DND-41 (cell line): ENCODE measurements at regions not wholly inside any gene's neighbourhood (a gene's known extent, or its start where the extent isn't known, plus 50 kb on each side); places are given as distances from the start of the nearest gene placed in this dataset.

ENCODE experiments used
- ATAC-seq: fragments of 200-7000 bp; cut with Tn5 transposase; 3 replicates; pipeline ENCODE4 v1.9.1; 2021; ENCODE audit warnings: low read depth; ENCODE audit not compliant: insufficient read depth
- DNase-seq: peaks from one replicate; pipeline ENCODE4 v3.0.0-alpha.2; 2020
- H2AFZ ChIP-seq: 2 replicates; pipeline ENCODE4 v1.6.0; 2012; ENCODE audit warnings: low read depth, low read length
- H3K27ac ChIP-seq: 2 replicates; pipeline ENCODE4 v1.5.1; 2012; ENCODE audit warnings: low read length, inconsistent platforms
- H3K27me3 ChIP-seq: fragments of 200-600 bp; sonication (generic); 2 replicates; pipeline ENCODE4 v1.6.0; 2012; ENCODE audit warnings: low read length, mild to moderate bottlenecking, inconsistent platforms; ENCODE audit not compliant: insufficient read depth, poor library complexity
- H3K36me3 ChIP-seq: 2 replicates; pipeline ENCODE4 v1.5.1; 2012; ENCODE audit warnings: low read length, inconsistent platforms; ENCODE audit not compliant: insufficient read depth
- H3K4me1 ChIP-seq: 2 replicates; pipeline ENCODE4 v1.5.1; 2012; ENCODE audit warnings: mild to moderate bottlenecking, low read length; ENCODE audit not compliant: insufficient read depth
- H3K4me2 ChIP-seq: 2 replicates; pipeline ENCODE4 v1.6.0; 2012; ENCODE audit warnings: mild to moderate bottlenecking, moderate library complexity, low read length, inconsistent platforms; ENCODE audit not compliant: insufficient read depth
- H3K4me3 ChIP-seq, 2 experiments: fragments of 200-600 bp in 1 of 2; shearing (Covaris generic) in 1 of 2; 2 replicates each; pipeline ENCODE4 v1.5.1; 2012 to 2016; ENCODE audit warnings: inconsistent platforms in 2 of 2, low read length in 2 of 2, mild to moderate bottlenecking in 2 of 2, low read depth in 1 of 2, moderate library complexity in 1 of 2
- H3K79me2 ChIP-seq: 2 replicates; pipeline ENCODE4 v1.6.0; 2012; ENCODE audit warnings: low read length, inconsistent platforms; ENCODE audit not compliant: insufficient read depth
- H3K9ac ChIP-seq: 2 replicates; pipeline ENCODE4 v1.6.0; 2012; ENCODE audit warnings: low read depth, mild to moderate bottlenecking, inconsistent platforms, low read length, moderate library complexity
- H3K9me3 ChIP-seq: 2 replicates; pipeline ENCODE4 v1.5.1; 2012; ENCODE audit warnings: low read length, moderate library complexity, mild to moderate bottlenecking, inconsistent platforms; ENCODE audit not compliant: insufficient read depth, severe bottlenecking
- H4K20me1 ChIP-seq: 2 replicates; pipeline ENCODE4 v1.6.0; 2012; ENCODE audit warnings: low read length; ENCODE audit not compliant: insufficient read depth
- EZH2 ChIP-seq: IDR thresholded peaks from 3 replicates; pipeline ENCODE4 v1.6.1; 2012; ENCODE audit warnings: borderline replicate concordance, low read depth, mild to moderate bottlenecking, moderate library complexity, low read length, inconsistent platforms; ENCODE audit not compliant: severe bottlenecking
- TF ChIP-seq, protein P1 (sequence below): IDR thresholded peaks from 2 replicates; pipeline ENCODE4 v1.5.1; 2012; ENCODE audit warnings: borderline replicate concordance, low read length, moderate library complexity, mild to moderate bottlenecking; ENCODE audit not compliant: poor library complexity, severe bottlenecking; ENCODE audit errors: extremely low read depth

GRCh38 chr7:156318426-156318825 is 322.1 kb upstream of the RNF32 start:
- Histone ChIP-seq H3K4me3 (no peak overlapping the region), H3K9ac (no peak overlapping the region), H4K20me1 (no peaks in the 10 kb centered on the region), H3K4me2 (no peak overlapping the region), H3K36me3 (no peaks in the 10 kb centered on the region), H3K27me3 (peaks cover 2% of the 10 kb centered on the region), H3K79me2 (no peaks in the 10 kb centered on the region), H3K27ac (no peak overlapping the region), H3K9me3 (no peaks in the 10 kb centered on the region), H3K4me1 (no peaks in the 10 kb centered on the region), H2AFZ (no peak overlapping the region)
- ATAC-seq: no peak
- DNase-seq: no peak
- no peak for TF ChIP-seq EZH2
- TF ChIP-seq, protein P1, sequence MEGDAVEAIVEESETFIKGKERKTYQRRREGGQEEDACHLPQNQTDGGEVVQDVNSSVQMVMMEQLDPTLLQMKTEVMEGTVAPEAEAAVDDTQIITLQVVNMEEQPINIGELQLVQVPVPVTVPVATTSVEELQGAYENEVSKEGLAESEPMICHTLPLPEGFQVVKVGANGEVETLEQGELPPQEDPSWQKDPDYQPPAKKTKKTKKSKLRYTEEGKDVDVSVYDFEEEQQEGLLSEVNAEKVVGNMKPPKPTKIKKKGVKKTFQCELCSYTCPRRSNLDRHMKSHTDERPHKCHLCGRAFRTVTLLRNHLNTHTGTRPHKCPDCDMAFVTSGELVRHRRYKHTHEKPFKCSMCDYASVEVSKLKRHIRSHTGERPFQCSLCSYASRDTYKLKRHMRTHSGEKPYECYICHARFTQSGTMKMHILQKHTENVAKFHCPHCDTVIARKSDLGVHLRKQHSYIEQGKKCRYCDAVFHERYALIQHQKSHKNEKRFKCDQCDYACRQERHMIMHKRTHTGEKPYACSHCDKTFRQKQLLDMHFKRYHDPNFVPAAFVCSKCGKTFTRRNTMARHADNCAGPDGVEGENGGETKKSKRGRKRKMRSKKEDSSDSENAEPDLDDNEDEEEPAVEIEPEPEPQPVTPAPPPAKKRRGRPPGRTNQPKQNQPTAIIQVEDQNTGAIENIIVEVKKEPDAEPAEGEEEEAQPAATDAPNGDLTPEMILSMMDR: no peak

GRCh38 chr7:156309016-156309620 is 331.5 kb upstream of the RNF32 start:
- peaks cover 5% of the 10 kb centered on the region for H3K27me3 ChIP-seq
- no peaks in the 10 kb centered on the region for H4K20me1 ChIP-seq
- no peak overlapping the region for H3K4me2 ChIP-seq
- no peaks in the 10 kb centered on the region for H3K4me1 ChIP-seq
- H3K9me3 ChIP-seq: no peaks in the 10 kb centered on the region
- H2AFZ ChIP-seq: no peak overlapping the region
- TF ChIP-seq, protein P1: no peak
- no peak for TF ChIP-seq EZH2
- H3K9ac ChIP-seq: no peak overlapping the region
- no peaks in the 10 kb centered on the region for H3K36me3 ChIP-seq
- DNase-seq (no peak), ATAC-seq (no peak)
- H3K27ac ChIP-seq: no peak overlapping the region
- no peaks in the 10 kb centered on the region for H3K79me2 ChIP-seq
- H3K4me3 ChIP-seq: no peak overlapping the region

GRCh38 chr7:156307193-156307592 is 333.4 kb upstream of the RNF32 start:
- Histone ChIP-seq H3K9ac (no peak overlapping the region), H3K79me2 (no peaks in the 10 kb centered on the region), H3K4me3 (no peak overlapping the region), H3K27me3 (peaks cover 5% of the 10 kb centered on the region), H4K20me1 (no peaks in the 10 kb centered on the region), H3K4me2 (no peak overlapping the region), H3K27ac (no peak overlapping the region), H3K36me3 (no peaks in the 10 kb centered on the region), H2AFZ (no peak overlapping the region), H3K9me3 (no peaks in the 10 kb centered on the region), H3K4me1 (no peaks in the 10 kb centered on the region)
- DNase-seq (no peak), ATAC-seq (no peak)
- TF ChIP-seq, protein P1: no peak
- TF ChIP-seq EZH2: no peak

DNA sequence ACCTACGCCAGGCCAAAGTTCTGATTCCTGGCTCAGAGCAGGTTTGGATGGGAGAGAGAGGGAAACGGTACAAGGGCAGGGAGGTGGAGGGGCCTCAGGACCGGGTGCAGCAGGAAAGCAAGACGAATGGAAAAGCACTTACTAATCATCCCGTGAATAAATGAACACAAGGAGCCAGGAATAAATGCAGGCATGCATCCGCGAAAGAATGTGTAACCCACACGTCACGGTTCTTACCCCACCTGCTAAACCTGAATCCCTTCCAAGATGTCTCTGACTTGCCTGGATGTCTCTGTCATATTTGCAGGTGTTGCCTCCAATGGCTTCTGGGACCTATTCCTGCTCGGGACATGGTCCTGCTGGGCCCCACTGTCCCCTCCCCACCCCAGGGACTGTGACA is 335.2 kb upstream of the RNF32 start:
- Histone ChIP-seq H3K27ac (no peak overlapping the region), H3K79me2 (no peaks in the 10 kb centered on the region), H3K9me3 (no peaks in the 10 kb centered on the region), H3K27me3 (peaks cover 5% of the 10 kb centered on the region), H4K20me1 (no peaks in the 10 kb centered on the region), H3K36me3 (no peaks in the 10 kb centered on the region), H3K4me2 (no peak overlapping the region), H3K9ac (no peak overlapping the region), H2AFZ (no peak overlapping the region), H3K4me1 (no peaks in the 10 kb centered on the region), H3K4me3 (no peak overlapping the region)
- DNase-seq (no peak), ATAC-seq (no peak)
- no peak for TF ChIP-seq EZH2
- TF ChIP-seq, protein P1: no peak
